SJSA1 (cell line): ENCODE measurements at regions not wholly inside any gene's neighbourhood (a gene's known extent, or its start where the extent isn't known, plus 50 kb on each side); places are given as distances from the start of the nearest gene placed in this dataset.
A peak's percentile ranks its signal among the peaks of the same experiment; 100 is the strongest.
"Not testable (repeated sequence)": the region's sequence is repeated elsewhere in the genome, so short reads cannot be mapped to it uniquely, and the experiment has no call there.

Experiments
- DNase-seq, 2 experiments: peaks; one replicate each; pipeline ENCODE4 v3.0.0-alpha.2; 2015 to 2020; ENCODE audit warnings: low spot score in 2 of 2, low read depth in 1 of 2
- H3K27ac ChIP-seq: fragments of 250-450 bp; sonication (Bioruptor Pico); 2 replicates; pipeline ENCODE4 v1.5.1; 2020; ENCODE audit warnings: mild to moderate bottlenecking, moderate library complexity
- H3K27me3 ChIP-seq: fragments of 250-450 bp; sonication (Bioruptor Pico); replicated peaks from 2 replicates; pipeline ENCODE4 v1.5.1; 2020; ENCODE audit warnings: mild to moderate bottlenecking, moderate library complexity
- H3K36me3 ChIP-seq: fragments of 250-450 bp; sonication (Bioruptor Pico); 2 replicates; pipeline ENCODE4 v1.5.1; 2020; ENCODE audit warnings: mild to moderate bottlenecking
- H3K4me1 ChIP-seq: fragments of 250-450 bp; sonication (Bioruptor Pico); replicated peaks from 2 replicates; pipeline ENCODE4 v1.6.1; 2021; ENCODE audit warnings: mild to moderate bottlenecking
- H3K4me3 ChIP-seq: fragments of 250-450 bp; sonication (Bioruptor Pico); 2 replicates; pipeline ENCODE4 v1.5.1; 2020; ENCODE audit warnings: mild to moderate bottlenecking
- H3K9me3 ChIP-seq: fragments of 250-450 bp; sonication (Bioruptor Pico); replicated peaks from 2 replicates; pipeline ENCODE4 v1.5.1; 2020; ENCODE audit warnings: mild to moderate bottlenecking

GRCh38 chr5:123997462-123998215 is 485.7 kb downstream of the CSNK1G3 start:
- peak; percentile 55 to 92 for DNase-seq
- H3K4me3 ChIP-seq, result no peak overlapping the region
- H3K27ac ChIP-seq, result peak overlapping the region; percentile 64

GRCh38 chr5:123997064-123997461 is 485.1 kb downstream of the CSNK1G3 start:
- H3K27me3 ChIP-seq, result no peaks in the 10 kb centered on the region
- DNase-seq, result no peak
- H3K9me3 ChIP-seq, result no peaks in the 10 kb centered on the region
- H3K36me3 ChIP-seq, result no peaks in the 10 kb centered on the region
- H3K4me1 ChIP-seq, result peaks cover 21% of the 10 kb centered on the region
- peak overlapping the region; percentile 64 for H3K27ac ChIP-seq
- no peak overlapping the region for H3K4me3 ChIP-seq

More at GRCh38 chr5:123997462-123998215, 485.7 kb downstream of the CSNK1G3 start:
- Histone ChIP-seq H3K27me3 (no peaks in the 10 kb centered on the region), H3K36me3 (no peaks in the 10 kb centered on the region), H3K9me3 (no peaks in the 10 kb centered on the region), H3K4me1 (peaks cover 21% of the 10 kb centered on the region)

GRCh38 chr5:123992641-123993040 is 480.7 kb downstream of the CSNK1G3 start:
- H3K27ac ChIP-seq, result no peak overlapping the region
- no peak for DNase-seq
- no peaks in the 10 kb centered on the region for H3K36me3 ChIP-seq
- H3K4me3 ChIP-seq, result no peak overlapping the region
- peaks cover 9% of the 10 kb centered on the region for H3K4me1 ChIP-seq
- no peaks in the 10 kb centered on the region for H3K27me3 ChIP-seq
- H3K9me3 ChIP-seq, result no peaks in the 10 kb centered on the region

GRCh38 chr5:123987956-123988355 is 476.0 kb downstream of the CSNK1G3 start:
- no peak for DNase-seq
- Histone ChIP-seq H3K27ac (no peak overlapping the region), H3K9me3 (no peaks in the 10 kb centered on the region), H3K4me3 (no peak overlapping the region), H3K27me3 (no peaks in the 10 kb centered on the region), H3K4me1 (no peaks in the 10 kb centered on the region), H3K36me3 (no peaks in the 10 kb centered on the region)

- H3K9me3 ChIP-seq, result no peaks in the 10 kb centered on the region
- no peak for DNase-seq
- H3K27me3 ChIP-seq, result no peaks in the 10 kb centered on the region
- no peaks in the 10 kb centered on the region for H3K36me3 ChIP-seq
- no peaks in the 10 kb centered on the region for H3K4me1 ChIP-seq
- no peak overlapping the region for H3K27ac ChIP-seq
- no peak overlapping the region for H3K4me3 ChIP-seq
Measured at GRCh38 chr5:123976379-123977033, 464.5 kb downstream of the CSNK1G3 start.

- not testable (repeated sequence) for H3K27me3 ChIP-seq, H3K4me1 ChIP-seq, H3K9me3 ChIP-seq, H3K4me3 ChIP-seq, H3K27ac ChIP-seq, DNase-seq, H3K36me3 ChIP-seq
Measured at GRCh38 chr5:123975521-123975920, 463.5 kb downstream of the CSNK1G3 start.

GRCh38 chr5:123966781-123967180 is 454.8 kb downstream of the CSNK1G3 start:
- Histone ChIP-seq H3K36me3 (no peaks in the 10 kb centered on the region), H3K4me1 (peaks cover 17% of the 10 kb centered on the region), H3K27ac (no peak overlapping the region), H3K4me3 (no peak overlapping the region), H3K9me3 (no peaks in the 10 kb centered on the region), H3K27me3 (no peaks in the 10 kb centered on the region)
- DNase-seq, result no peak

- Histone ChIP-seq H3K9me3 (no peaks in the 10 kb centered on the region), H3K27ac (no peak overlapping the region), H3K4me3 (no peak overlapping the region), H3K4me1 (peaks cover 17% of the 10 kb centered on the region), H3K36me3 (no peaks in the 10 kb centered on the region), H3K27me3 (no peaks in the 10 kb centered on the region)
- DNase-seq, result no peak
Measured at GRCh38 chr5:123965626-123966025, 453.6 kb downstream of the CSNK1G3 start.

GRCh38 chr5:123964884-123965283 is 452.9 kb downstream of the CSNK1G3 start:
- Histone ChIP-seq H3K36me3 (no peaks in the 10 kb centered on the region), H3K9me3 (no peaks in the 10 kb centered on the region), H3K27ac (no peak overlapping the region), H3K4me3 (no peak overlapping the region), H3K4me1 (peaks cover 17% of the 10 kb centered on the region), H3K27me3 (no peaks in the 10 kb centered on the region)
- peak in 1 of 2 experiments; percentile 17 for DNase-seq

GRCh38 chr5:123960526-123960925 is 448.5 kb downstream of the CSNK1G3 start:
- no peak overlapping the region for H3K27ac ChIP-seq
- DNase-seq, result no peak
- H3K4me1 ChIP-seq, result peaks cover 16% of the 10 kb centered on the region
- H3K9me3 ChIP-seq, result no peaks in the 10 kb centered on the region
- H3K36me3 ChIP-seq, result no peaks in the 10 kb centered on the region
- H3K4me3 ChIP-seq, result no peak overlapping the region
- H3K27me3 ChIP-seq, result no peaks in the 10 kb centered on the region

- Histone ChIP-seq H3K27me3 (no peaks in the 10 kb centered on the region), H3K4me1 (peaks cover 16% of the 10 kb centered on the region), H3K9me3 (no peaks in the 10 kb centered on the region), H3K4me3 (no peak overlapping the region), H3K36me3 (no peaks in the 10 kb centered on the region), H3K27ac (peak overlapping the region; percentile 29)
- peak; percentile 67 to 85 for DNase-seq
Measured at GRCh38 chr5:123951582-123951977, 439.6 kb downstream of the CSNK1G3 start.

- peak overlapping the region; percentile 29 for H3K27ac ChIP-seq
- H3K4me1 ChIP-seq, result peaks cover 16% of the 10 kb centered on the region
- no peaks in the 10 kb centered on the region for H3K27me3 ChIP-seq
- H3K36me3 ChIP-seq, result no peaks in the 10 kb centered on the region
- no peaks in the 10 kb centered on the region for H3K9me3 ChIP-seq
- H3K4me3 ChIP-seq, result no peak overlapping the region
- DNase-seq, result peak in 1 of 2 experiments; percentile 12
Measured at GRCh38 chr5:123950701-123951581, 439.0 kb downstream of the CSNK1G3 start.

GRCh38 chr5:123949807-123950340 is 437.9 kb downstream of the CSNK1G3 start:
- no peak overlapping the region for H3K4me3 ChIP-seq
- no peak for DNase-seq
- H3K27me3 ChIP-seq, result no peaks in the 10 kb centered on the region
- H3K36me3 ChIP-seq, result no peaks in the 10 kb centered on the region
- H3K27ac ChIP-seq, result no peak overlapping the region
- H3K4me1 ChIP-seq, result peaks cover 16% of the 10 kb centered on the region
- H3K9me3 ChIP-seq, result no peaks in the 10 kb centered on the region
